ENCODE measurements at regions not wholly inside any gene's neighbourhood (a gene's known extent, or its start where the extent isn't known, plus 50 kb on each side); places are given as distances from the start of the nearest gene placed in this dataset.

DNA sequence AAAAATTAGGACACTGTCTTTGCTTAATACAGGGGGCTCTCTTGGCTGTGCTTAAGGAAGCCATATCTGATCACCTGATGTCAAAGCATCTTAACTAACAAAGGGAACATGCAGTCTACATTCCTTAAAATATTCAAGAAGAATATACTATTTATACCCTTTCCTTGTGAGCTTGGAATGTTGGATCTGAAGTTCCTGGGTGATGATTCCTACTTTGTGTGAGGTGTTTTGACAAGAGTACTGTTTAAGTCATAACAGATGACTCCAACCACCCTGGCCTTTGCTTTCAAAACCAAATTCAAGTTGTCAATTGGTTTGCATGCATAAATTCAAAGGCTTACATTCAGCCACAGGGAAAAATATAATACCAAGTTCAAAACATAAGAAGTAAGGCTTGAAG is 862.7 kb upstream of the SEMA6D start:
- TF ChIP-seq, protein P1, sequence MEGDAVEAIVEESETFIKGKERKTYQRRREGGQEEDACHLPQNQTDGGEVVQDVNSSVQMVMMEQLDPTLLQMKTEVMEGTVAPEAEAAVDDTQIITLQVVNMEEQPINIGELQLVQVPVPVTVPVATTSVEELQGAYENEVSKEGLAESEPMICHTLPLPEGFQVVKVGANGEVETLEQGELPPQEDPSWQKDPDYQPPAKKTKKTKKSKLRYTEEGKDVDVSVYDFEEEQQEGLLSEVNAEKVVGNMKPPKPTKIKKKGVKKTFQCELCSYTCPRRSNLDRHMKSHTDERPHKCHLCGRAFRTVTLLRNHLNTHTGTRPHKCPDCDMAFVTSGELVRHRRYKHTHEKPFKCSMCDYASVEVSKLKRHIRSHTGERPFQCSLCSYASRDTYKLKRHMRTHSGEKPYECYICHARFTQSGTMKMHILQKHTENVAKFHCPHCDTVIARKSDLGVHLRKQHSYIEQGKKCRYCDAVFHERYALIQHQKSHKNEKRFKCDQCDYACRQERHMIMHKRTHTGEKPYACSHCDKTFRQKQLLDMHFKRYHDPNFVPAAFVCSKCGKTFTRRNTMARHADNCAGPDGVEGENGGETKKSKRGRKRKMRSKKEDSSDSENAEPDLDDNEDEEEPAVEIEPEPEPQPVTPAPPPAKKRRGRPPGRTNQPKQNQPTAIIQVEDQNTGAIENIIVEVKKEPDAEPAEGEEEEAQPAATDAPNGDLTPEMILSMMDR (IDR thresholded peaks at IDR 0.05), result no peak
- TF ChIP-seq POLR2A (IDR thresholded peaks at IDR 0.05), result no peak

Measured in thyroid gland (tissue), 4 donors.